Peyer's patch (tissue), 4 donors: ENCODE measurements at regions not wholly inside any gene's neighbourhood (a gene's known extent, or its start where the extent isn't known, plus 50 kb on each side); places are given as distances from the start of the nearest gene placed in this dataset.

Source experiments
- DNase-seq, 3 donors: peaks; one replicate each; pipeline ENCODE4 v3.0.0-alpha.2; 2017 to 2019
- H3K27ac ChIP-seq, 4 donors: fragments of 200-600 bp; sonication (generic); one replicate each; pipeline ENCODE4 v1.5.1; 2016 to 2019
- H3K27me3 ChIP-seq, 2 donors: fragments of 200-600 bp; sonication (generic); one replicate each; pipeline ENCODE4 v1.5.1; 2019
- H3K36me3 ChIP-seq, 3 donors: fragments of 200-600 bp; sonication (generic); one replicate each; pipeline ENCODE4 v1.5.1; 2016 to 2019
- H3K4me1 ChIP-seq, 4 donors: fragments of 200-600 bp; sonication (generic); one replicate each; pipeline ENCODE4 v1.5.1; 2016 to 2019
- H3K4me3 ChIP-seq, 4 donors: fragments of 200-600 bp; sonication (generic); 1 replicate in 3 of 4; 2 replicates in 1 of 4; pipeline ENCODE4 v1.5.1; 2016 to 2019; ENCODE audit warnings: mild to moderate bottlenecking in 1 of 4
- H3K9me3 ChIP-seq, 4 donors: fragments of 200-600 bp; sonication (generic); one replicate each; pipeline ENCODE4 v1.5.1; 2016 to 2019; ENCODE audit warnings: mild to moderate bottlenecking in 1 of 4
- POLR2A ChIP-seq, 2 donors: fragments of 450-650 bp; IDR thresholded peaks; one replicate each; pipeline ENCODE4 v1.5.1; 2017; ENCODE audit warnings: antibody characterized with exemption in 2 of 2, mild to moderate bottlenecking in 2 of 2, moderate library complexity in 2 of 2
- TF ChIP-seq, protein P1 (sequence below), 6 experiments: fragments of 450-650 bp in 4 of 6; fragments of 200-600 bp in 2 of 6; sonication (generic) in 1 of 6; IDR thresholded peaks; one replicate each; pipeline ENCODE4 v1.5.1; 2017 to 2019; ENCODE audit warnings: antibody characterized with exemption in 6 of 6, mild to moderate bottlenecking in 3 of 6, moderate library complexity in 1 of 6

GRCh38 chr10:3473271-3473670 is 300.7 kb upstream of the PITRM1 start:
- DNase-seq: peak in 1 of 3 donors; percentile 49
- H3K27me3 ChIP-seq: no peaks in the 10 kb centered on the region
- peak overlapping the region in 2 of 4 donors; percentile 54 to 76 for H3K27ac ChIP-seq
- no peak for TF ChIP-seq POLR2A (IDR thresholded peaks at IDR 0.05)
- TF ChIP-seq, protein P1, sequence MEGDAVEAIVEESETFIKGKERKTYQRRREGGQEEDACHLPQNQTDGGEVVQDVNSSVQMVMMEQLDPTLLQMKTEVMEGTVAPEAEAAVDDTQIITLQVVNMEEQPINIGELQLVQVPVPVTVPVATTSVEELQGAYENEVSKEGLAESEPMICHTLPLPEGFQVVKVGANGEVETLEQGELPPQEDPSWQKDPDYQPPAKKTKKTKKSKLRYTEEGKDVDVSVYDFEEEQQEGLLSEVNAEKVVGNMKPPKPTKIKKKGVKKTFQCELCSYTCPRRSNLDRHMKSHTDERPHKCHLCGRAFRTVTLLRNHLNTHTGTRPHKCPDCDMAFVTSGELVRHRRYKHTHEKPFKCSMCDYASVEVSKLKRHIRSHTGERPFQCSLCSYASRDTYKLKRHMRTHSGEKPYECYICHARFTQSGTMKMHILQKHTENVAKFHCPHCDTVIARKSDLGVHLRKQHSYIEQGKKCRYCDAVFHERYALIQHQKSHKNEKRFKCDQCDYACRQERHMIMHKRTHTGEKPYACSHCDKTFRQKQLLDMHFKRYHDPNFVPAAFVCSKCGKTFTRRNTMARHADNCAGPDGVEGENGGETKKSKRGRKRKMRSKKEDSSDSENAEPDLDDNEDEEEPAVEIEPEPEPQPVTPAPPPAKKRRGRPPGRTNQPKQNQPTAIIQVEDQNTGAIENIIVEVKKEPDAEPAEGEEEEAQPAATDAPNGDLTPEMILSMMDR (IDR thresholded peaks at IDR 0.05): no peak
- no peak overlapping the region for H3K4me3 ChIP-seq
- H3K36me3 ChIP-seq: no peaks in the 10 kb centered on the region
- H3K4me1 ChIP-seq: peaks cover 0 to 10% (median 0%) of the 10 kb centered on the region in 4 donors
- no peaks in the 10 kb centered on the region for H3K9me3 ChIP-seq

DNA sequence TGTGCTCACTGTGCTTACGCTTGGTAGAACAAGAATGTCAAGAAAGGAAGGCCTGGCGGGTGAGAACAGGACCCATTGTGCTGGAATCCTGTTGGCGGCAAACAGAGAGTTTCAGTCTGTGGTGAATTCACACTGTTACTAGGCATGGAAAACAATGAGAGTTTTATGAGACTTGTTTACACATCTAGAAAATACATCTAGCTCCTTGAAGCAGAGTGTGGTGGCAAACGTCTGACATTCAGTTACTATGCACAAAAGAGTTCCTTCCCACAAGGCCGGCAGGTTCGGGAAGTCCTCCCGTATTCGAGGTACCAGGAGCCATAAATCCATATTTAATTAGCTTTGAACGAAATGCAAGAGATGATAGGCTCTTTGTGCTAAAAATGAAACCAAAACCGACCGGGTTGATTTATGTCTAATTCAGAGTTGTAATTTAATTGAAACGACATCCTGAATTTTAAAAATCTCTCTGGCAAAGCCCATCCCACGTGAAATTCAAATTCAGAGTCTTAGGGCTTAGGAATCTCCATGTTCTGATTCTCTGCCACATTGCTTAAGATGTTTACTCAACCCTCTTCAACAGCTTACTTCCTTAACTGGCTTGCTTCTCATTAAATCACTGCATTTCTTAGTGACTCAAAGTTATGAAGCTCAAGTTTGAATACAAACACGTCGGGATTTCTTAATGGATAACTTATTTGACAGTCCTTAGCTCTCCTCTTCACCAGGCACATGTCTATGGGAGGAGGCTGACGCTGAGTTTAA is 299.9 kb upstream of the PITRM1 start:
- no peaks in the 10 kb centered on the region for H3K36me3 ChIP-seq
- H3K27ac ChIP-seq: peak overlapping the region; percentile 48 to 87 (median 65)
- no peaks in the 10 kb centered on the region for H3K27me3 ChIP-seq
- DNase-seq: peak in 1 of 3 donors; percentile 48
- H3K9me3 ChIP-seq: no peaks in the 10 kb centered on the region
- H3K4me1 ChIP-seq: peaks cover 0 to 10% (median 0%) of the 10 kb centered on the region in 4 donors
- peak overlapping the region; percentile 21 to 47 (median 32) for H3K4me3 ChIP-seq
- TF ChIP-seq POLR2A (IDR thresholded peaks at IDR 0.05): no peak
- TF ChIP-seq, protein P1 (IDR thresholded peaks at IDR 0.05): no peak

DNA sequence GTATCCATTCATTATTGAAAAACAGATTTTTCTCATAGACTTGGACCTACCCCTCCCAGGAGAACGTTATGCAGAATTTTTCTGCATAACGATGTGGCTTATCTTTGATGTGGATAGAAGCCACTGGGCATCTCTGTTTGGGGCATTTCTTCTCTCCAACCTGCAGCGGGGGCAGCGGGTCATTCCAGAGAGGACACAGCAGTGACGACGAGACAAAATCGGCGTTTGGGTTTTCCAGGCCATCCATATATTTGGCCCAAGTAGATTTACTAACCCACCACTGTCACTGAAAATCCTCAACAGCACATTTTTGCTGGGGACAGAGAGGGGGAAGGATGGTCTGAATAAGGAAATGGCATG is 299.3 kb upstream of the PITRM1 start:
- TF ChIP-seq POLR2A (IDR thresholded peaks at IDR 0.05): no peak
- TF ChIP-seq, protein P1 (IDR thresholded peaks at IDR 0.05): no peak
- no peak for DNase-seq
- Histone ChIP-seq H3K4me3 (peak overlapping the region in 1 of 4 donors; percentile 30), H3K27me3 (no peaks in the 10 kb centered on the region), H3K9me3 (no peaks in the 10 kb centered on the region), H3K36me3 (no peaks in the 10 kb centered on the region), H3K27ac (peak overlapping the region; percentile 48 to 87 (median 65)), H3K4me1 (peaks cover 0 to 16% (median 0%) of the 10 kb centered on the region in 4 donors)

DNA sequence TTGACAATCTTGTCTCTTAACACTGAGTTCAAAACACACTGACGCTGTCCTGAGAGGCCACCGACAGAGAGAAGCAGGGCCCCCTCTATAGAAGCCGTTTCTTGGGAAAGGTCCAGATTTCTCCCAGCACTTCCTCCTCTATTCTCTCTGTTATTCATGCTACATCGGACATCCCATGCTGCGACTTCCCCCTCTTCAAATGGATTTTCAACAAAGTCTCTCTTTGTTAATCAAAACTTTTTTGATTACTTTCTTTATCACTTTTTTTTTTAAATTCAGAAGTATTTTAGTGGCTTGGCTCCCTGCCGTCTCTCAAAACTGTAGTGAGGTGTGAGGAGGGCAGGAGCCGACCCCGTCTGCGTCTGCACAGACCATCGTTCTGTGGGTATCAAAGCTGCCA is 298.9 kb upstream of the PITRM1 start:
- H3K27ac ChIP-seq: peak overlapping the region; percentile 48 to 87 (median 65)
- H3K36me3 ChIP-seq: no peaks in the 10 kb centered on the region
- peaks cover 0 to 16% (median 0%) of the 10 kb centered on the region in 4 donors for H3K4me1 ChIP-seq
- H3K9me3 ChIP-seq: no peaks in the 10 kb centered on the region
- H3K4me3 ChIP-seq: no peak overlapping the region
- no peaks in the 10 kb centered on the region for H3K27me3 ChIP-seq
- TF ChIP-seq POLR2A (IDR thresholded peaks at IDR 0.05): no peak
- peak in 1 of 3 donors; percentile 34 for DNase-seq

- peaks cover 0 to 16% (median 3%) of the 10 kb centered on the region in 4 donors for H3K4me1 ChIP-seq
Observed at GRCh38 chr10:3470191-3470590, 297.6 kb upstream of the PITRM1 start.

DNA sequence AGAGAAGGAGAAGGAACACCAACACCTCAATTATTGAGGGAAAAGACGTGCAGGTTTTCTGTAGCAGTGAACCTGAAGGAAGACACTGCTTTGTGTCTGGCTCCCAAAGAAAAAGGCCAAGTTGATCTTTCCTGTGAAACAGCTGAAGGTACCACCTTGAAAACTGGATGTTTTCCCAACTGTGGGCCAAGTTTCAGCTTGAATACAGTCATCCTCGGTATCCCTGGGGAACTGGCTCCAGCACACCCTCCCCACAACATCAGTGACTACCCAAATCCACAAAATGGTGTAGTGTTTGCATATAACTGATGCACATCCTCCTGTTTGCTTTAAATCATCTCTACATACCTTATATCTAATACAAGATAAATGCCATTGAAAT is 297.0 kb upstream of the PITRM1 start:
- H3K9me3 ChIP-seq: no peaks in the 10 kb centered on the region
- DNase-seq: no peak
- peak overlapping the region; percentile 46 to 88 (median 74) for H3K27ac ChIP-seq
- H3K4me1 ChIP-seq: peaks cover 0 to 20% (median 3%) of the 10 kb centered on the region in 4 donors
- no peak overlapping the region for H3K4me3 ChIP-seq
- H3K36me3 ChIP-seq: no peaks in the 10 kb centered on the region
- no peak for TF ChIP-seq POLR2A (IDR thresholded peaks at IDR 0.05)
- TF ChIP-seq, protein P1 (IDR thresholded peaks at IDR 0.05): no peak
- no peaks in the 10 kb centered on the region for H3K27me3 ChIP-seq

More at GRCh38 chr10:3470191-3470590, 297.6 kb upstream of the PITRM1 start:
- DNase-seq: no peak
- no peaks in the 10 kb centered on the region for H3K36me3 ChIP-seq
- no peaks in the 10 kb centered on the region for H3K27me3 ChIP-seq
- no peak overlapping the region for H3K27ac ChIP-seq
- H3K4me3 ChIP-seq: no peak overlapping the region
- H3K9me3 ChIP-seq: no peaks in the 10 kb centered on the region
- TF ChIP-seq, protein P1 (IDR thresholded peaks at IDR 0.05): no peak
